ENCODE measurements at regions not wholly inside any gene's neighbourhood (a gene's known extent, or its start where the extent isn't known, plus 50 kb on each side); places are given as distances from the start of the nearest gene placed in this dataset.

GRCh38 chr3:6585360-6585759 lies 275.6 kb upstream of the GRM7 start:
- no peak for TF ChIP-seq CTCF (IDR thresholded peaks at IDR 0.05; ENCODE audit: low read length)
- no peak for TF ChIP-seq EZH2 (optimal IDR thresholded peaks at IDR 0.05; ENCODE audit: low read depth, low read length)
- TF ChIP-seq EZH2phosphoT487 (IDR thresholded peaks at IDR 0.05; ENCODE audit: low read length), result no peak
